Bronchial epithelial cell (primary cell): ENCODE measurements at regions not wholly inside any gene's neighbourhood (a gene's known extent, or its start where the extent isn't known, plus 50 kb on each side); places are given as distances from the start of the nearest gene placed in this dataset.

Experiments
- DNase-seq: peaks from one replicate; pipeline ENCODE4 v3.0.0-alpha.2; 2010; ENCODE audit warnings: low read depth
- FAIRE-seq: peaks from 2 replicates; lab custom pipeline; 2011; peaks lifted over from hg19 to GRCh38; lab: Jason Lieb, UNC
- H3K27me3 ChIP-seq: 2 replicates; pipeline ENCODE4 v1.5.1; 2011; ENCODE audit warnings: low read length; ENCODE audit not compliant: control insufficient read depth, insufficient read depth
- H3K36me3 ChIP-seq: 2 replicates; pipeline ENCODE4 v1.5.1; 2011; ENCODE audit warnings: low read length; ENCODE audit not compliant: control insufficient read depth, insufficient read depth
- H3K4me3 ChIP-seq: 2 replicates; pipeline ENCODE4 v1.5.1; 2011; ENCODE audit warnings: mild to moderate bottlenecking, low read depth, low read length, control low read depth
- CTCF ChIP-seq: IDR thresholded peaks from 2 replicates; pipeline ENCODE4 v1.5.1; 2011; ENCODE audit warnings: mild to moderate bottlenecking, moderate library complexity, low read length, control low read depth, inconsistent platforms; ENCODE audit not compliant: insufficient read depth, severe bottlenecking

GRCh38 chr21:25362375-25363267 lies 244.7 kb downstream of the MRPL39 start:
- H3K4me3 ChIP-seq = no peak overlapping the region
- H3K36me3 ChIP-seq = no peaks in the 10 kb centered on the region
- no peak for TF ChIP-seq CTCF
- H3K27me3 ChIP-seq = no peaks in the 10 kb centered on the region
- FAIRE-seq (no peak), DNase-seq (no peak)

GRCh38 chr21:25361765-25362164 lies 245.5 kb downstream of the MRPL39 start:
- no peak for TF ChIP-seq CTCF
- FAIRE-seq = no peak
- no peaks in the 10 kb centered on the region for H3K36me3 ChIP-seq
- H3K27me3 ChIP-seq = no peaks in the 10 kb centered on the region
- no peak overlapping the region for H3K4me3 ChIP-seq
- no peak for DNase-seq

- no peaks in the 10 kb centered on the region for H3K36me3 ChIP-seq
- peak; percentile 18 for FAIRE-seq
- H3K27me3 ChIP-seq = no peaks in the 10 kb centered on the region
- H3K4me3 ChIP-seq = no peak overlapping the region
- no peak for DNase-seq
- TF ChIP-seq CTCF = no peak
Observed at GRCh38 chr21:25361097-25361496, 246.2 kb downstream of the MRPL39 start.

GRCh38 chr21:25360593-25360992 lies 246.7 kb downstream of the MRPL39 start:
- no peak for TF ChIP-seq CTCF
- FAIRE-seq (no peak), DNase-seq (no peak)
- no peaks in the 10 kb centered on the region for H3K27me3 ChIP-seq
- no peak overlapping the region for H3K4me3 ChIP-seq
- no peaks in the 10 kb centered on the region for H3K36me3 ChIP-seq

GRCh38 chr21:25359724-25360123 lies 247.6 kb downstream of the MRPL39 start:
- FAIRE-seq (no peak), DNase-seq (no peak)
- TF ChIP-seq CTCF = no peak
- Histone ChIP-seq H3K4me3 (no peak overlapping the region), H3K27me3 (no peaks in the 10 kb centered on the region), H3K36me3 (no peaks in the 10 kb centered on the region)
